ENCODE measurements at regions not wholly inside any gene's neighbourhood (a gene's known extent, or its start where the extent isn't known, plus 50 kb on each side); places are given as distances from the start of the nearest gene placed in this dataset.

DNA sequence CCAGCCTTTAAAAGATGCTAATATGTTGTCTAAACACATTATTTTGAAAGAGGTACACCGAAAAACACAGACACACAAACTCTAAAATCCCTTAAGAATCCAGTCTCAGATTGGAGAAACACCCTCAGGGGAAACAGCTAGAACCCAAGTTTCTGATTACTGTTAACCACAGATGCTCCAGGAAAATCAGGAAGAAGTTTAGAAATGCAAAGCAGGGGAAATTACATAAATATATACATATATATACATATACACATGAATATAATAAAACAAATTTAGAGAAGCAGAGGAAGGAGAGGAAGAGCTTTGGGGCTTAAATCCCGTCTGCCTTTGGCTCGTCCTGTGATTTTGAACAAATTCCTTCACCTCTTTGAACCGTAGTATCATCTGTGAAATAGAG is 73.2 kb upstream of the KLF4 start:
- intact Hi-C loops (cut with micrococcal nuclease): no loop called here
- WGBS (ENCODE audit: insufficient coverage): 83% methylated on average over 2 of the region's 4 CpGs
- H3K4me1 ChIP-seq (ENCODE audit: control insufficient read depth in 2 of 2, insufficient read depth in 2 of 2, low read length in 2 of 2): no peaks in the 10 kb centered on the region
- no peaks in the 10 kb centered on the region for H4K20me1 ChIP-seq (ENCODE audit: control insufficient read depth, insufficient read depth, low read length, poor library complexity, severe bottlenecking)
- H3K27me3 ChIP-seq (replicated peaks in 1 of 4; ENCODE audit: control extremely low read depth in 1 of 4, control insufficient read depth in 3 of 4, insufficient read depth in 4 of 4, low read length in 3 of 4): no peaks in the 10 kb centered on the region
- ChIA-PET POLR2A (no interaction called here), CTCF (no interaction called here)
- no peak overlapping the region for H2AFZ ChIP-seq (ENCODE audit: insufficient read depth, low read depth, low read length, poor library complexity, severe bottlenecking)
- Mint-ChIP-seq H3K4me1 (no peaks in the 10 kb centered on the region), H3K27me3 (no peaks in the 10 kb centered on the region), H3K4me3 (no peak overlapping the region), H3K9me3 (ENCODE audit: insufficient read depth) (peaks cover 3% of the 10 kb centered on the region), H3K27ac (no peak overlapping the region)
- no peak overlapping the region for H3K4me2 ChIP-seq (replicated peaks; ENCODE audit: low read depth, low read length, poor library complexity, severe bottlenecking)
- no peaks in the 10 kb centered on the region for H3K9me3 ChIP-seq (ENCODE audit: control extremely low read depth in 1 of 3, control insufficient read depth in 2 of 3, insufficient read depth in 1 of 3, low read length in 2 of 3)
- H3K79me2 ChIP-seq (ENCODE audit: control insufficient read depth, insufficient read depth, low read length): no peaks in the 10 kb centered on the region
- ATAC-seq (ENCODE audit: low read depth) (no peak), DNase-seq (no peak)
- H3K9ac ChIP-seq (ENCODE audit: low read length): no peak overlapping the region
- H3K36me3 ChIP-seq (replicated peaks in 1 of 2; ENCODE audit: control extremely low read depth in 1 of 2, control insufficient read depth in 1 of 2, extremely low read depth in 1 of 2, insufficient read depth in 2 of 2, low read length in 1 of 2): no peaks in the 10 kb centered on the region
- no peak overlapping the region for H3K27ac ChIP-seq (ENCODE audit: low read length in 2 of 2)
- TF ChIP-seq CTCF (IDR thresholded peaks at IDR 0.05) (no peak), EZH2 (IDR thresholded peaks at IDR 0.05; ENCODE audit: borderline replicate concordance, insufficient read depth, low read depth, low read length, poor library complexity, severe bottlenecking) (no peak)
- no peak overlapping the region for H3K4me3 ChIP-seq (ENCODE audit: control extremely low read depth in 1 of 5, extremely low read depth in 1 of 5, insufficient read depth in 1 of 5, low read depth in 2 of 5, low read length in 4 of 5)

GRCh38 chr9:107559494-107560086 is 70.0 kb upstream of the KLF4 start:
- H3K36me3 ChIP-seq (replicated peaks in 1 of 2; ENCODE audit: control extremely low read depth in 1 of 2, control insufficient read depth in 1 of 2, extremely low read depth in 1 of 2, insufficient read depth in 2 of 2, low read length in 1 of 2): no peaks in the 10 kb centered on the region
- H3K9me3 ChIP-seq (ENCODE audit: control extremely low read depth in 1 of 3, control insufficient read depth in 2 of 3, insufficient read depth in 1 of 3, low read length in 2 of 3): no peaks in the 10 kb centered on the region
- H3K9ac ChIP-seq (ENCODE audit: low read length): no peak overlapping the region
- no peaks in the 10 kb centered on the region for H3K4me1 ChIP-seq (ENCODE audit: control insufficient read depth in 2 of 2, insufficient read depth in 2 of 2, low read length in 2 of 2)
- POLR2A ChIA-PET: no interaction called here
- Mint-ChIP-seq H3K4me1 (no peaks in the 10 kb centered on the region), H3K27me3 (no peaks in the 10 kb centered on the region), H3K9me3 (ENCODE audit: insufficient read depth) (no peaks in the 10 kb centered on the region), H3K4me3 (no peak overlapping the region), H3K27ac (no peak overlapping the region)
- intact Hi-C loops (cut with micrococcal nuclease): no loop called here
- ATAC-seq (ENCODE audit: low read depth) (no peak), DNase-seq (no peak)
- H3K4me2 ChIP-seq (replicated peaks; ENCODE audit: low read depth, low read length, poor library complexity, severe bottlenecking): no peak overlapping the region
- no peaks in the 10 kb centered on the region for H4K20me1 ChIP-seq (ENCODE audit: control insufficient read depth, insufficient read depth, low read length, poor library complexity, severe bottlenecking)
- TF ChIP-seq CTCF (IDR thresholded peaks at IDR 0.05) (no peak), EZH2 (IDR thresholded peaks at IDR 0.05; ENCODE audit: borderline replicate concordance, insufficient read depth, low read depth, low read length, poor library complexity, severe bottlenecking) (no peak)
- H3K27ac ChIP-seq (ENCODE audit: low read length in 2 of 2): no peak overlapping the region
- CTCF ChIA-PET: no interaction called here
- H3K27me3 ChIP-seq (replicated peaks in 1 of 4; ENCODE audit: control extremely low read depth in 1 of 4, control insufficient read depth in 3 of 4, insufficient read depth in 4 of 4, low read length in 3 of 4): no peaks in the 10 kb centered on the region
- 85% methylated on average over 5 of the region's 9 CpGs for WGBS (ENCODE audit: insufficient coverage)
- no peak overlapping the region for H3K4me3 ChIP-seq (ENCODE audit: control extremely low read depth in 1 of 5, extremely low read depth in 1 of 5, insufficient read depth in 1 of 5, low read depth in 2 of 5, low read length in 4 of 5)
- no peaks in the 10 kb centered on the region for H3K79me2 ChIP-seq (ENCODE audit: control insufficient read depth, insufficient read depth, low read length)
- H2AFZ ChIP-seq (ENCODE audit: insufficient read depth, low read depth, low read length, poor library complexity, severe bottlenecking): no peak overlapping the region

All from B cell (primary cell).